ENCODE measurements at regions not wholly inside any gene's neighbourhood (a gene's known extent, or its start where the extent isn't known, plus 50 kb on each side); places are given as distances from the start of the nearest gene placed in this dataset.

DNA sequence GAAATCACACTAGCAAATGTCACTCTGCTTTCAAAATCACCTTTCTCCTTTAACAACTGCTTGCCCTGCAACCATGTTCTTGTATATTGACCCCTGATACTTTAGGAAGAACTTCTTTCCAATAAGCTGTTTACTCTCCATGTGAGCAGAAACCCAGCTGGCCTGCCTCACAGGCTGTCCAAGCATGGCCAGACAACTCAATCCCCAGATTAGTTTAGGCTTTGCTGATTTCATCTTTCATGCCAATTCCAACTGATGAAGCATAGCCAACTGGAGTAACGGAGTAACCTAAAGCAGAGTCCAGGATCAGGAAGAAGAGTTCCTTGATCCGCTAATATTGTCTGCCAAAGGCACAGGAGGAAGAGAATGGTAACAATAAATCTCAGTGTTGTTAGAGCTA, 56.7 kb upstream of the HTR1A start:
- no peaks in the 10 kb centered on the region for H3K9me3 ChIP-seq
- no peaks in the 10 kb centered on the region for H3K36me3 ChIP-seq
- 75% methylated on average over 2 of the region's 2 CpGs for WGBS
- no peak for DNase-seq (ENCODE audit: low spot score in 2 of 2)
- no peaks in the 10 kb centered on the region for H3K4me1 ChIP-seq
- H3K27ac ChIP-seq = no peak overlapping the region
- H3K4me3 ChIP-seq = no peak overlapping the region
- H3K27me3 ChIP-seq = no peaks in the 10 kb centered on the region
- TF ChIP-seq POLR2A (IDR thresholded peaks at IDR 0.05) (no peak), POLR2AphosphoS5 (IDR thresholded peaks at IDR 0.05) (no peak), EP300 (IDR thresholded peaks at IDR 0.05) (no peak)
- TF ChIP-seq, protein P1, sequence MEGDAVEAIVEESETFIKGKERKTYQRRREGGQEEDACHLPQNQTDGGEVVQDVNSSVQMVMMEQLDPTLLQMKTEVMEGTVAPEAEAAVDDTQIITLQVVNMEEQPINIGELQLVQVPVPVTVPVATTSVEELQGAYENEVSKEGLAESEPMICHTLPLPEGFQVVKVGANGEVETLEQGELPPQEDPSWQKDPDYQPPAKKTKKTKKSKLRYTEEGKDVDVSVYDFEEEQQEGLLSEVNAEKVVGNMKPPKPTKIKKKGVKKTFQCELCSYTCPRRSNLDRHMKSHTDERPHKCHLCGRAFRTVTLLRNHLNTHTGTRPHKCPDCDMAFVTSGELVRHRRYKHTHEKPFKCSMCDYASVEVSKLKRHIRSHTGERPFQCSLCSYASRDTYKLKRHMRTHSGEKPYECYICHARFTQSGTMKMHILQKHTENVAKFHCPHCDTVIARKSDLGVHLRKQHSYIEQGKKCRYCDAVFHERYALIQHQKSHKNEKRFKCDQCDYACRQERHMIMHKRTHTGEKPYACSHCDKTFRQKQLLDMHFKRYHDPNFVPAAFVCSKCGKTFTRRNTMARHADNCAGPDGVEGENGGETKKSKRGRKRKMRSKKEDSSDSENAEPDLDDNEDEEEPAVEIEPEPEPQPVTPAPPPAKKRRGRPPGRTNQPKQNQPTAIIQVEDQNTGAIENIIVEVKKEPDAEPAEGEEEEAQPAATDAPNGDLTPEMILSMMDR (IDR thresholded peaks at IDR 0.05) = no peak

DNA sequence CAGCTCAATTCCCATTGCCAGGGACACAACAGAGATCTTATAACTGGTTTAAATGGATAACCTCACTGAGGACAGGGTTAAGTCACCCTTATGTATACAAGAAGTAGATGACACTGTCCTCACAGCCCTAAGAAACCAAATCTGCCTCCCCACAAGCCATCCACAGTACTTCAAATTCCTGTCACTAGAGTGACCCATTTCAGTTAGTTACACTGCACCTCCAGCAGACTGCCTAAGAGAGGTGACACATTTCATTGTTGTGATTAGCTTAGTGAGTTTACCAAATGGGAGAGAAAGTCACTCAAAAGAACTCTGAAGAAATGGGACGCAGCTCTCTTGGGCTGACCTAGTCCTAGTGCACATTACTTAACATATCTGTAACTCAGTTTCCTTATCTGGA, 53.6 kb upstream of the HTR1A start:
- no peaks in the 10 kb centered on the region for H3K9me3 ChIP-seq
- no peaks in the 10 kb centered on the region for H3K27me3 ChIP-seq
- no peak overlapping the region for H3K27ac ChIP-seq
- H3K4me3 ChIP-seq = no peak overlapping the region
- no peak for TF ChIP-seq EP300 (IDR thresholded peaks at IDR 0.05)
- no peak for TF ChIP-seq POLR2A (IDR thresholded peaks at IDR 0.05)
- no peak for TF ChIP-seq POLR2AphosphoS5 (IDR thresholded peaks at IDR 0.05)
- TF ChIP-seq, protein P1 (IDR thresholded peaks at IDR 0.05) = no peak
- H3K4me1 ChIP-seq = no peaks in the 10 kb centered on the region
- 81% methylated on average over 1 of the region's 1 CpG for WGBS
- H3K36me3 ChIP-seq = no peaks in the 10 kb centered on the region
- no peak for DNase-seq (ENCODE audit: low spot score in 2 of 2)
